ENCODE measurements at regions not wholly inside any gene's neighbourhood (a gene's known extent, or its start where the extent isn't known, plus 50 kb on each side); places are given as distances from the start of the nearest gene placed in this dataset.
"Not testable (repeated sequence)": the region's sequence is repeated elsewhere in the genome, so short reads cannot be mapped to it uniquely, and the experiment has no call there.

DNA sequence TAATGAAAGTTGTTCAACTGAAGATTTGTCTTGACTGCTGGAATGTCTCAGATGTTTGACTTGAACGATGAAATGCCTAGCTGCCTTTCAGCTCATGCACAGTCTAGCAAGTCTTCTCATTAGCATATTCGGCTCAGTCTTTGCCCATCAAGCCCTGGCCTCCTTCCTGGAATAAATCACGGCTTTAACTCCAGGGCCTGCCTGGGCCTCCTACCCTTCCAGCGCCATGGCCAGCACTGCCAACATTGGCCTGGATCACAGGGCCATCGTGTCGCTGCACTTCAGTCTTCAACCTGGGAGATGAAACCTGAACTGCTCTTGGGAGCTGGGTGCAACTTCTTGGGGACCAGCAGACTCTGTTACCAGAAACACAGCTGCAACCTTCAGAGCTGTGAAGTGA lies 126.7 kb upstream of the TMEM260 start:
- FAIRE-seq (no peak), DNase-seq (ENCODE audit: insufficient read length, low spot score) (no peak)
- TF ChIP-seq, protein P1, sequence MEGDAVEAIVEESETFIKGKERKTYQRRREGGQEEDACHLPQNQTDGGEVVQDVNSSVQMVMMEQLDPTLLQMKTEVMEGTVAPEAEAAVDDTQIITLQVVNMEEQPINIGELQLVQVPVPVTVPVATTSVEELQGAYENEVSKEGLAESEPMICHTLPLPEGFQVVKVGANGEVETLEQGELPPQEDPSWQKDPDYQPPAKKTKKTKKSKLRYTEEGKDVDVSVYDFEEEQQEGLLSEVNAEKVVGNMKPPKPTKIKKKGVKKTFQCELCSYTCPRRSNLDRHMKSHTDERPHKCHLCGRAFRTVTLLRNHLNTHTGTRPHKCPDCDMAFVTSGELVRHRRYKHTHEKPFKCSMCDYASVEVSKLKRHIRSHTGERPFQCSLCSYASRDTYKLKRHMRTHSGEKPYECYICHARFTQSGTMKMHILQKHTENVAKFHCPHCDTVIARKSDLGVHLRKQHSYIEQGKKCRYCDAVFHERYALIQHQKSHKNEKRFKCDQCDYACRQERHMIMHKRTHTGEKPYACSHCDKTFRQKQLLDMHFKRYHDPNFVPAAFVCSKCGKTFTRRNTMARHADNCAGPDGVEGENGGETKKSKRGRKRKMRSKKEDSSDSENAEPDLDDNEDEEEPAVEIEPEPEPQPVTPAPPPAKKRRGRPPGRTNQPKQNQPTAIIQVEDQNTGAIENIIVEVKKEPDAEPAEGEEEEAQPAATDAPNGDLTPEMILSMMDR (IDR thresholded peaks at IDR 0.05; ENCODE audit: insufficient read depth, missing control alignments) = no peak

DNA sequence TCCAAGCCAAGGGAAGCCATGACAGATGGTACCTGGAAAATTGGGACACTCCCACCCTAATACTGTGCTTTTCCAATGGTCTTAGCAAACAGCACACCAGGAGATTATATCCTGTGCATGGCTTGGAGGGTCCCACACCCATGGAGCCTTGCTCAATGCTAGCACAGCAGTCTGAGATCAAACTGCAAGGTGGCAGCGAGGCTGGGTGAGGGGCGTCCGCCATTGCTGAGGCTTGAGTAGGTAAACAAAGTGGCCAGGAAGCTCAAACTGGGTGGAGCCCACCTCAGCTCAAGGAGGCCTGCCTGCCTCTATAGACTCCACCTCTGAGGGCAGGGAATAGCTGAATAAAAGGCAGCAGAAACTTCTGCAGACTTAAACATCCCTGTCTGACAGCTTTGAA lies 124.9 kb upstream of the TMEM260 start:
- not testable (repeated sequence) for FAIRE-seq

DNA sequence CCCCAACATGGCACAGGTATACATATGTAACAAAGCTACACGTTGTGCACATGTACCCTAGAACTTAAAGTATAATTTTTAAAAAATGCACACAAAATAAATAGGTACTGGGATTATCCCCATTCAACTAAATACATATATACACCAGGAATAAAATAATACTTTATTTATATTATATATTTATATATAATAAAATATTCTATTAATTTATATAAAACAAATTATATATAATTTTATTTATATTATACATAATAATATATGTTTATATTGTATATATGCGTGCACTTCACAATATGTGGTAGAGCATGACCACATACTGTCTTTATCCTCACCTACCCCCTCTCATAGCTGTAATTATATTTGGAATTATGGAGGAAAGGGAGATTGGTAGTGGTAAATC lies 119.1 kb upstream of the TMEM260 start:
- TF ChIP-seq, protein P1 (IDR thresholded peaks at IDR 0.05; ENCODE audit: insufficient read depth, missing control alignments) = no peak
- FAIRE-seq (no peak), DNase-seq (ENCODE audit: insufficient read length, low spot score) (no peak)

More for the DNA sequence above, 124.9 kb upstream of the TMEM260 start:
- DNase-seq (ENCODE audit: insufficient read length, low spot score) = not testable (repeated sequence)

DNA sequence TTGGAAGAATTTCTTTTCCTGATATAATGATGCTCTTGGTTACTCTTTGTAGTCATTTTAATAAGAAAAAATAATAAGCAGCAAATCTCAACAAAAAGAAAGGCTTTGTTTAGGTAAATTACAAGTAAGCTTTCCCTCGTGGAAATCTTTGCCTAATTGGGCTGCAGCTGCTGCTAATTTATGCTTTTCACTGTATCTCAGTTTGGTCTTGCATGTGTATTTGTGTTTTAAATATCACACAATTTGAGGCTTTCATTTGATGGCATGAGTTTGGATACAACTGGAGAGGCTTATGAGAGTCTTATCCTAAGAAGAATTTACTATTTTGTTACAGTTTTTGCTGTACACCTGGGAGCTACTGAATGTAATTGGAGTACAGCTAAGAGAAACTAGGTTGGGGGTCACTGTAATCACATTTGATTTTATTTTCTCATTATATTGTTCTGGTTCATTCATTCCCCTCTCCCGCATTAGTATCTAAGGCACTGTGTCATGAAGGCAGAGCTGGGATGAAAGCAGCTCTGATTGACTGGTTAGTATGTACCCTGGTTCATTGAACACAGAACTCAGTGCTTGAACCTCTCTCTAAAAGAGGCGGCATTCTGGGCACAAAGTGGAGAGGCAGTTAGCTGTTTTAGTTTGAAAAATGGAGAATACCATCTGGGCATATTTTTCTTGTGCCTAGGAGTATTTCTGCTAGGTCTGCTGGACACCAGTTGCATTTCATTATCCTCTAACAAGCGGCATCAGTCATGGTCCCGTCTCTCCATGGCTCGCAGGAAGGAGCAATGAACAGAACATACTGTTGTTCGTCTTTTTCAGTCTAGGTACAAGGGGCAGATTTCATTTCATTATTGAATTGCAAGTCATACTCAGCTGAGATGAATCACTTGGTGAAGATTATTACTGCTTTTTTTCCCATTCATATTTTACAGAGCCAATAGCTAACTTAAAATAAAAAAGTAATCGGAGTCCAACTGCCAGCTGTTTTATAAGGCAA lies 118.0 kb upstream of the TMEM260 start:
- no peak for DNase-seq (ENCODE audit: insufficient read length, low spot score)
- no peak for FAIRE-seq
- TF ChIP-seq, protein P1 (IDR thresholded peaks at IDR 0.05; ENCODE audit: insufficient read depth, missing control alignments) = no peak

DNA sequence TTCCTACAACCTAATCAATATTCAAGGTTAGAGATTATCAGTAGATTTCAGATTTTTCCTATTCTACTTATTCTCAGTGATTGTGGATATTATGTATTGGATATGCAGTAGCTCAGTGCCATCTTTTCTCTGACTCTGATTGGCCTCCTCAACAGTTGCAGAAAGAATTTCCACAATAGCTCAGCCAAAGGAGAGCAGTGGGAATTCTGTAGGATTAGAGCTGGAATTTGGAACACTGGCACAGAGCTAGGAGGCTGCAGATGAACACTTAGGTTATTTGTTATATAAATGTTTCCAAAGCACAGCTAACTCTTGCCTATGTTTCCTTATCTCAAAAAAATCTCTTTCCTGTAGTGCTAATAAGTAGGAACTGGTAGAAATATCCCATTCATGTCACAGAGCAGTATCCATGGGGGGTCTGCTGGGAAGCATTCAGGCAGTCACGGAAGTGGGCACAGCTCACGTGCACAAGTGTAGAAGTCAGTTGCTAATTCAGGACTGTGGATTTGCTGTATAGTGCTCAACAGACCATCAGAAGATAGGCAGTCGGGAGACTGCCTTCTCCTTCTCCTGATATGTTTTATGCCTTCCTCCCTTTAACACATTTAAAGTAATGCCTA lies 116.2 kb upstream of the TMEM260 start:
- FAIRE-seq (no peak), DNase-seq (ENCODE audit: insufficient read length, low spot score) (no peak)
- TF ChIP-seq, protein P1 (IDR thresholded peaks at IDR 0.05; ENCODE audit: insufficient read depth, missing control alignments) = no peak

DNA sequence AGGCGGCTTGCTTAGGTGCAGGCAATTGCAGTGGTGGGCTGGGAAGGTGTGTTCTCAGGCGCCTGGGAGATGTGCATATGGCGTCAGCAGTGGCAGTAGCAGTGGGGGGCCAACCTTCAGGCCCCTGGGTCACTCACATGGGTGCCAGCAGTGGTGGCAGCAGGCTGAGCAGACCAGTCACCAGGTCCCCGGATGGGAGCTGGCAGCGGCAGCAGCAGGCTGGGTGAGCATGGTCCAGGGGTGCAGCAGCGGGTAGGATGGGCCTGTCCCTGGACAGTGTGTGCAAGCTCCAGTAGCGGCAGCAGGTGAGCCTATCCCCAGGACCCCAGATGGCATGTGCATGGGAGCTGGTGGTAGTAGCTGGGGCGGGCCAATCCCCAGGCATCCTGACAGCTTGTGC lies 108.5 kb upstream of the TMEM260 start:
- TF ChIP-seq, protein P1 (IDR thresholded peaks at IDR 0.05; ENCODE audit: insufficient read depth, missing control alignments) = no peak
- no peak for FAIRE-seq
- no peak for DNase-seq (ENCODE audit: insufficient read length, low spot score)

DNA sequence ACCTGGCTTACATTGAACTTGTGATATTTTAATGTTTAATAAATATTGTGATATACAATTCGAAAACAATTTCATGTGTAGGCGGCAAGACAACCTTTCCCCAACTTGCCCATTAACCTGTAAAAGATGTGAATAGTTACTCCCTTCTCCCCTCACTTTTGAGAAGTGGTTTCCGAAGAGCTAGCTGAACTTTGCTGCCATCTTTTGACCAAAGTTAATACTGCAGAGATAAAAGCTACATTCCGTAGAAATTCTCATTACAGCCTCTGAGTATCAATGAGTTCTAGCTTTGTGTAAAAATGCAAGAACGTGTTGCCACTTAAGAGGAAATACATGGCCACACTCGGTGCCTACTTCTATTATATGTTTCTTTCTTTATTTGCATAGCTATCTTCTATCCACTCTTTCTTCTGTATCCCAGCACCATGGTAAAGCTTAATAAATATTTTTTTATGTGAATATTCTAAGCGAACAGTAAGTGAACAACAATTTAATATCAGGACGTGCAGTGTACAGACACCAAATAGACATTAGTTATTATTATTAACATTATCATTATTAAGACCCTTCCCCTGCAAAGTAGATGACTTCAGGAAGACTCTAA lies 105.1 kb upstream of the TMEM260 start:
- FAIRE-seq (peak; percentile 93), DNase-seq (ENCODE audit: insufficient read length, low spot score) (no peak)
- TF ChIP-seq, protein P1 (IDR thresholded peaks at IDR 0.05; ENCODE audit: insufficient read depth, missing control alignments) = peak; percentile 95
